PC-9 (cell line): ENCODE measurements at regions not wholly inside any gene's neighbourhood (a gene's known extent, or its start where the extent isn't known, plus 50 kb on each side); places are given as distances from the start of the nearest gene placed in this dataset.

ENCODE experiments used
- BruUV-seq: library from RNA; stranded (reverse); fragments of 400-500 nt; replicated peaks from 2 replicates; lab custom pipeline; 2021; lab: Mats Ljungman, UMichigan
- CTCF ChIA-PET: fragments of 300-600 bp; sonication (Branson Sonifier 250); formaldehyde crosslinking; loops from one replicate; lab custom pipeline; 2022; ENCODE audit warnings: antibody characterized with exemption; lab: Charles Lee
- POLR2A ChIA-PET: fragments of 300-600 bp; sonication (Branson Sonifier 250); formaldehyde crosslinking; loops from one replicate; lab custom pipeline; 2022; ENCODE audit warnings: antibody characterized with exemption; ENCODE audit not compliant: unreplicated experiment; lab: Charles Lee
- DNase-seq, 2 experiments: peaks; one replicate each; pipeline versions ENCODE4 v3.0.0 to v3.0.0-alpha.2; 2015 to 2022; ENCODE audit warnings: mixed read lengths in 1 of 2
- H2AFZ ChIP-seq: fragments of 200-600 bp; sonication (generic); 2 replicates; pipeline ENCODE4 v1.8.1; 2017; ENCODE audit warnings: antibody characterized with exemption
- H3F3A ChIP-seq: fragments of 200-600 bp; sonication (generic); 2 replicates; pipeline ENCODE4 v1.8.1; 2017; ENCODE audit warnings: antibody characterized with exemption, mild to moderate bottlenecking, low read depth; ENCODE audit not compliant: insufficient read depth
- H3K27ac ChIP-seq: fragments of 200-600 bp; sonication (generic); 2 replicates; pipeline ENCODE4 v1.6.1; 2016; ENCODE audit warnings: mixed run types
- H3K27me3 ChIP-seq: fragments of 200-600 bp; sonication (generic); 2 replicates; pipeline ENCODE4 v1.6.1; 2016; ENCODE audit warnings: low read depth, mixed run types; ENCODE audit not compliant: insufficient read depth
- H3K36me3 ChIP-seq: fragments of 200-600 bp; sonication (generic); 2 replicates; pipeline ENCODE4 v1.6.1; 2016; ENCODE audit warnings: low read depth, mixed run types
- H3K4me1 ChIP-seq: fragments of 200-600 bp; sonication (generic); replicated peaks from 2 replicates; pipeline ENCODE4 v1.6.1; 2016; ENCODE audit warnings: mixed run types; ENCODE audit not compliant: insufficient read depth
- H3K4me2 ChIP-seq: fragments of 200-600 bp; sonication (generic); 2 replicates; pipeline ENCODE4 v1.6.1; 2017; ENCODE audit warnings: mixed run types
- H3K4me3 ChIP-seq: fragments of 200-600 bp; sonication (generic); 2 replicates; pipeline ENCODE4 v1.6.1; 2016; ENCODE audit warnings: mixed run types
- H3K79me2 ChIP-seq: fragments of 200-600 bp; sonication (generic); 2 replicates; pipeline ENCODE4 v1.6.1; 2017; ENCODE audit warnings: low read depth, mixed run types
- H3K9me2 ChIP-seq: fragments of 200-600 bp; sonication (generic); 2 replicates; pipeline ENCODE4 v1.8.1; 2017; ENCODE audit warnings: mild to moderate bottlenecking; ENCODE audit not compliant: insufficient read depth
- H3K9me3 ChIP-seq: fragments of 200-600 bp; sonication (generic); 2 replicates; pipeline ENCODE4 v1.8.1; 2016; ENCODE audit warnings: low read depth; ENCODE audit not compliant: insufficient read depth
- H4K20me1 ChIP-seq: fragments of 200-600 bp; sonication (generic); 2 replicates; pipeline ENCODE4 v1.8.1; 2017; ENCODE audit not compliant: insufficient read depth
- CTCF ChIP-seq: fragments of 200-600 bp; sonication (generic); conservative IDR thresholded peaks from 2 replicates; pipeline ENCODE4 v1.6.1; 2017; ENCODE audit warnings: mixed run types, antibody characterized with exemption, mild to moderate bottlenecking, moderate library complexity
- EZH2 ChIP-seq: fragments of 200-600 bp; sonication (generic); IDR thresholded peaks from 2 replicates; pipeline ENCODE4 v1.8.0; 2017; ENCODE audit warnings: antibody characterized with exemption, low read depth
- intact Hi-C: fragments of 100-400 bp; cut with micrococcal nuclease; formaldehyde crosslinking; loops from one replicate; pipeline ENCODE4 v1.10.0; 2022; ENCODE audit not compliant: unreplicated experiment

GRCh38 chr2:240238201-240238600 lies 97.7 kb upstream of the OTOS start:
- intact Hi-C loops, result no loop called here
- POLR2A ChIA-PET, result no interaction called here
- Histone ChIP-seq H3K9me3 (no peaks in the 10 kb centered on the region), H3K9me2 (no peaks in the 10 kb centered on the region), H3K36me3 (no peaks in the 10 kb centered on the region), H3K27me3 (0 out of 2 replicates have a peak, but pooled peaks cover 10% of the 10 kb centered on the region), H3K4me2 (no peak overlapping the region), H4K20me1 (no peaks in the 10 kb centered on the region), H2AFZ (no peak overlapping the region), H3K27ac (no peak overlapping the region), H3K4me1 (peaks cover 12% of the 10 kb centered on the region; the same call in 1 of the 2 replicates), H3F3A (peaks cover 21% of the 10 kb centered on the region; the same call in 1 of the 2 replicates), H3K79me2 (no peaks in the 10 kb centered on the region), H3K4me3 (no peak overlapping the region)
- CTCF ChIA-PET, result interaction anchor here (0.6 kb wide), 1 partner anchor 150 kb away, joined by 3 read pairs; no protein-coding TSS in a partner anchor
- TF ChIP-seq EZH2, result no peak
- no peak for TF ChIP-seq CTCF
- BruUV-seq, result no TSS peak
- DNase-seq, result no peak

DNA sequence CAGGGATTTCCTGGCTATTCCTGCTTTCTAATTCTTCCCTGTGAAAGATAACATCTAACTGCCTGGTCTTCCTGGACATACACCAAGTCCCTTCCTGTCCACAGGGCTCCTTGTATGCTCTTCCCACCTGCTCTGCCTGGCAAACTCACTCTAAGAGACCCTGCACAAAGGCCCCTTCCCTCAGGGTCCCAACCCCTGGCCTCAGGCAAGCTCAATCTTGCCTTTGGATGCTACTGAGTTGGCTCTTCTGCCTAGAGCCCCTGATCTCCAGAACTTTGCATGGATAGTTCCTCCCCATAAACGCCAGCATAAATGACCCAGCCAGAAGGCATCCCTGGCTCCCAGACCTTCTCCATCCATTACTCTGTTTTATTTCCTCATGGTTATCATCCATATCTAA lies 98.3 kb upstream of the OTOS start:
- CTCF ChIA-PET, result interaction anchor here (0.5 kb wide), 1 partner anchor 244 kb away, joined by 4 read pairs; no protein-coding TSS in a partner anchor

DNA sequence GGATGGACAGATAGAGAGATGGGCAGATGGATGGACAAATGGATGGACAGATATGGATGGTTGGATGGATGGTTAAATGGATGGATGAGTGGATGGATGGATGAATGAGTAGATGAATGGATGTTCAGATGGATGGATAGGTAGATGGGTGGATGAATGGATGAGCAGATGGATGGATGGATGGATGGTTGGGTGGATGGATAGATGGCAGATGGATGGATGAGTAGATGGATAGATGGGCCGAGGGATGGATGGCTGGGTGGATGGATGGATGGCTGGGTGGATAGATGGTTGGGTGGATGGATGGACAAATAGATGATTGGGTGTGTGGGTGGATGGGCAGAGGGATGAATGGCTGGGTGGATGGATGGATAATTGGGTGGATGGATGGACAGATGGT lies 98.9 kb upstream of the OTOS start:
- Histone ChIP-seq H3K4me2 (no peak overlapping the region), H3K36me3 (no peaks in the 10 kb centered on the region), H2AFZ (no peak overlapping the region), H3K4me3 (no peak overlapping the region), H3F3A (peaks cover 15% of the 10 kb centered on the region; the same call in 1 of the 2 replicates), H3K9me3 (no peaks in the 10 kb centered on the region), H3K9me2 (no peaks in the 10 kb centered on the region), H3K27me3 (0 out of 2 replicates have a peak, but pooled peaks cover 10% of the 10 kb centered on the region), H3K4me1 (peaks cover 12% of the 10 kb centered on the region; the same call in 1 of the 2 replicates), H3K79me2 (no peaks in the 10 kb centered on the region), H3K27ac (no peak overlapping the region), H4K20me1 (no peaks in the 10 kb centered on the region)
- no TSS peak for BruUV-seq
- TF ChIP-seq CTCF (no peak), EZH2 (no peak)
- ChIA-PET POLR2A (interaction anchor here (0.7 kb wide), 1 partner anchor 136 kb away, joined by 6 read pairs; no protein-coding TSS in a partner anchor), CTCF (interaction anchor here (0.5 kb wide), 1 partner anchor 244 kb away, joined by 4 read pairs; no protein-coding TSS in a partner anchor)
- intact Hi-C loops, result no loop called here
- no peak for DNase-seq

More for the DNA sequence above, 98.3 kb upstream of the OTOS start:
- H3K9me3 ChIP-seq, result no peaks in the 10 kb centered on the region
- no peak for TF ChIP-seq EZH2
- TF ChIP-seq CTCF, result no peak
- intact Hi-C loops, result no loop called here
- peaks cover 21% of the 10 kb centered on the region; the same call in 1 of the 2 replicates for H3F3A ChIP-seq
- no peak overlapping the region for H3K27ac ChIP-seq
- POLR2A ChIA-PET, result no interaction called here
- no peaks in the 10 kb centered on the region for H3K9me2 ChIP-seq
- no peaks in the 10 kb centered on the region for H4K20me1 ChIP-seq
- peaks cover 12% of the 10 kb centered on the region; the same call in 1 of the 2 replicates for H3K4me1 ChIP-seq
- 0 out of 2 replicates have a peak, but pooled peaks cover 10% of the 10 kb centered on the region for H3K27me3 ChIP-seq
- no peak overlapping the region for H3K4me3 ChIP-seq
- no peaks in the 10 kb centered on the region for H3K36me3 ChIP-seq
- H3K79me2 ChIP-seq, result no peaks in the 10 kb centered on the region
- H2AFZ ChIP-seq, result no peak overlapping the region
- no TSS peak for BruUV-seq
- DNase-seq, result no peak
- no peak overlapping the region for H3K4me2 ChIP-seq
